Kidney (tissue), 13 donors: ENCODE measurements at regions not wholly inside any gene's neighbourhood (a gene's known extent, or its start where the extent isn't known, plus 50 kb on each side); places are given as distances from the start of the nearest gene placed in this dataset.

Experiments used
- DNase-seq, 5 donors: peaks; one replicate each; pipeline ENCODE4 v3.0.0-alpha.2; 2013 to 2020
- FAIRE-seq: peaks from 2 replicates; lab custom pipeline; 2012; peaks lifted over from hg19 to GRCh38; lab: Jason Lieb, UNC
- H3K27ac ChIP-seq, 2 donors: one replicate each; pipeline ENCODE4 v1.7.0; 2013; ENCODE audit warnings: low read depth in 2 of 2, low read length in 2 of 2, inconsistent platforms in 1 of 2
- H3K27me3 ChIP-seq: one replicate; pipeline ENCODE4 v1.7.1; 2013; ENCODE audit warnings: low read length, inconsistent platforms; ENCODE audit not compliant: control insufficient read depth, insufficient read depth
- H3K36me3 ChIP-seq, 3 donors: one replicate each; pipeline versions ENCODE4 v1.7.0 to v1.7.1; 2013; ENCODE audit warnings: low read length in 3 of 3, control low read depth in 1 of 3, inconsistent platforms in 1 of 3; ENCODE audit not compliant: insufficient read depth in 3 of 3, control insufficient read depth in 2 of 3
- H3K4me1 ChIP-seq, 3 donors: one replicate each; pipeline versions ENCODE4 v1.7.0 to v1.7.1; 2013; ENCODE audit warnings: low read length in 3 of 3, inconsistent platforms in 1 of 3, low read depth in 1 of 3; ENCODE audit not compliant: control insufficient read depth in 2 of 3, insufficient read depth in 2 of 3
- H3K4me3 ChIP-seq, 3 donors: one replicate each; pipeline versions ENCODE4 v1.7.0 to v1.8.1; 2013; ENCODE audit warnings: low read length in 3 of 3, control low read depth in 1 of 3, inconsistent platforms in 1 of 3
- H3K9ac ChIP-seq, 3 donors: one replicate each; pipeline versions ENCODE4 v1.7.0 to v1.7.1; 2013; ENCODE audit warnings: low read length in 3 of 3, control low read depth in 1 of 3, inconsistent platforms in 1 of 3
- H3K9me3 ChIP-seq, 3 donors: one replicate each; pipeline versions ENCODE4 v1.7.0 to v1.7.1; 2013; ENCODE audit warnings: low read length in 3 of 3, control low read depth in 1 of 3, inconsistent platforms in 1 of 3; ENCODE audit not compliant: control insufficient read depth in 2 of 3, insufficient read depth in 1 of 3
- intact Hi-C: fragments of 100-400 bp; cut with DNase I; formaldehyde crosslinking; loops from one replicate; pipeline ENCODE4 v1.11.1; 2022
- TF ChIP-seq, protein P1 (sequence below): IDR thresholded peaks from 3 replicates; pipeline ENCODE4 v1.5.1; 2012; ENCODE audit warnings: mild to moderate bottlenecking, moderate library complexity, borderline replicate concordance; ENCODE audit not compliant: insufficient read depth; ENCODE audit errors: extremely low read depth
- donor health status: control.
- donor health status: control.
- donor health status: control.
- donor health status: control.
- donor health status: control.
- donor health status: DM: yes; HTN: yes; CAD: no.
- donor health status: Normal renal cell carcinoma (clear cell type).

DNA sequence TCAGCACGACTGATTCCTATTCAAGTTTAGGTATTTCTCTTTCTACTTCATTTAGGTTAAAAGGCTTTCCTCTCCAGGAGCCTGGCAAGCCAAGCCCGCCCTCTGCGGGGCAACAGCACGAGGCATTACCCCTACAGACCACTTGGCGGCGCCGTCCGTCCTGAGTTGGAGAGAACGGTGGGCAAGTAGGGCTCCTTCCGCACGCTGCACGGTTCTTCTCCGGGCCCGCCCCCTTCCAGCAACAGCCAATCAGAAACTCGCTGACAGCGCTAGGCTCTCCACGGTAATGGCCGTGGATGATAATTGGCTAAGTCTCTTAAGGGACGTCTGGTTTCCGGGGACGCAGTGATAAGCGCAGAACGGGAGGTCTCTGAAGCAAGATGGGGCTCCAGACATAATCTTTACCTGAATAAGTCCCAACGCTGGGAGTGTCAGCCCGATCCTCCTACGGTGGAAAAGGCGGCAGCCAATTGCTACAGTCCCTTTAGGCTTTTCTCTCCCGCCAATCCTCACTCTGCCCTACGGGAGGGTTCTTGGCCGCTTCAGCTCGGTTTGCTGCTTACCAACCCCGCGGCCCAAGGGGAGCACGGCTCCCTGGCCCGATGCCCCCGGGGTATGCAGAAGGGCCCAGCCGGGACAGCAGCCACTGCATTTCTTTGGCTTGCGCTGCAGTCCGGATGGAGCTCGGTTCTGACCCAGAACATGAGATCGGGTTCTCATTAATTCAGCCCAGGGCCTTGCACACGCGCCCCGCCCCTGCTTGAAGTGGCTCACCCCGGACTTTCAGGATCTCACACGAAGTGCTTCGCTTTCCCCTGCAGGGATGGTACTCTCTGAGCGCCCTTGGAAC is 206.9 kb upstream of the PKDCC start:
- Histone ChIP-seq H3K4me1 (peaks cover 0 to 4% (median 4%) of the 10 kb centered on the region in 3 donors), H3K27me3 (no peaks in the 10 kb centered on the region), H3K9ac (peak overlapping the region; percentile 68 to 93 (median 92)), H3K9me3 (no peaks in the 10 kb centered on the region), H3K4me3 (peak overlapping the region; percentile 83 to 96 (median 93)), H3K27ac (peak overlapping the region; percentile 59 to 65), H3K36me3 (no peaks in the 10 kb centered on the region)
- intact Hi-C loops = no loop called here
- TF ChIP-seq, protein P1, sequence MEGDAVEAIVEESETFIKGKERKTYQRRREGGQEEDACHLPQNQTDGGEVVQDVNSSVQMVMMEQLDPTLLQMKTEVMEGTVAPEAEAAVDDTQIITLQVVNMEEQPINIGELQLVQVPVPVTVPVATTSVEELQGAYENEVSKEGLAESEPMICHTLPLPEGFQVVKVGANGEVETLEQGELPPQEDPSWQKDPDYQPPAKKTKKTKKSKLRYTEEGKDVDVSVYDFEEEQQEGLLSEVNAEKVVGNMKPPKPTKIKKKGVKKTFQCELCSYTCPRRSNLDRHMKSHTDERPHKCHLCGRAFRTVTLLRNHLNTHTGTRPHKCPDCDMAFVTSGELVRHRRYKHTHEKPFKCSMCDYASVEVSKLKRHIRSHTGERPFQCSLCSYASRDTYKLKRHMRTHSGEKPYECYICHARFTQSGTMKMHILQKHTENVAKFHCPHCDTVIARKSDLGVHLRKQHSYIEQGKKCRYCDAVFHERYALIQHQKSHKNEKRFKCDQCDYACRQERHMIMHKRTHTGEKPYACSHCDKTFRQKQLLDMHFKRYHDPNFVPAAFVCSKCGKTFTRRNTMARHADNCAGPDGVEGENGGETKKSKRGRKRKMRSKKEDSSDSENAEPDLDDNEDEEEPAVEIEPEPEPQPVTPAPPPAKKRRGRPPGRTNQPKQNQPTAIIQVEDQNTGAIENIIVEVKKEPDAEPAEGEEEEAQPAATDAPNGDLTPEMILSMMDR = peak; percentile 99
- FAIRE-seq (peak; percentile 97), DNase-seq (peak; percentile 98 to 99 (median 98))

DNA sequence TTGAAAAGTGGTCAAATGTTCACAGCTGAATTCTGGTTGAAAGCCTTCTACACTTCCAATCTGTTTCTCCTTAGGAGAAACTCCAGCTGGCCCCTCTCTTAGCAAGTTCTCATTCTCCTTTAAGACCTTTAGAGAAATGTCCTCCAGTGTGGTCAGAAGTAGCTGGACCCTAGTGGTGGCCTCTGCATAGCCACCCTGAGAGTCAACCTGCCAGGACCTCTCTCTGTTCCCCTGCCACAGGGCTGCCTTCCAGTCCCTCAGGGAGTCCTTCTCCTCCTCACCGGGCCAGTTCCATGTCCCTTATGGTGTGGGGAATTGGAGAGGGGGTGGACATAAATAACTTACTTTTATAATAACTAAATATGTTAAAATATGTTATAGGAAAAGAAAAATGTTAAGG is 200.9 kb upstream of the PKDCC start:
- TF ChIP-seq, protein P1 = no peak
- Histone ChIP-seq H3K27me3 (no peaks in the 10 kb centered on the region), H3K4me3 (no peak overlapping the region)

DNA sequence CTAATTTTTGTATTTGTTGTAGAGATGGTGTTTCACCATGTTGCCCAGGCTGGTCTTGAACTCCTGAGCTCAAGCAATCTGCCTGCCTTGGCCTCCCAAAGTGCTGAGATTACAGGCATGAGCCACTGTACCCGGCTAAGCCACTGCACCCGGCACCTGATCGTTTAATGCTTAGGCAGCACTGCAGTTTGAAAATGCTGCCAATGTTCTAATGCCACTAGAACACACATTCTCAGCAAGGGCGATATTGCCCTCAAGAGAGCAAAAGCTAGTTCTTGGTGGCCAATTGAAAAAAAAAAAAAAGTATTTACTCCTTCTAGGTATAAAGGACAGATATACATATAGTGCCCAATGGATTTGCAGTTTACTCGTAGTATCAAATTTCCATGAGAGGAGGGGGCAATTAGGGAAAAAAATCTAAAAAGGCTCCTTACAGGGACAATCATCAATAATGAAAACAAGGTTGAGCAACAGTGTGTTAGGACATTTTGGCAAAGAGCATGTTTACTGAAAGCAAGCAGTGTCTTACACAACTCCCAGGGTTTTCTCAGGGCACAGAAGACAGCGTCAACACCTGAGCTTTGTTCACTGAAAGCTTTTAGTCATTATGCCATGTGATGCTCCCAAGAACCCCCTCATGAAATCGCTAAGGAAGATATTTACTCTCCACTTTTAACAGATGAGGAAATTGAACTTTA is 199.9 kb upstream of the PKDCC start:
- no peak overlapping the region for H3K9ac ChIP-seq
- no peaks in the 10 kb centered on the region for H3K27me3 ChIP-seq
- no peak for FAIRE-seq
- H3K4me1 ChIP-seq = no peaks in the 10 kb centered on the region
- H3K4me3 ChIP-seq = no peak overlapping the region
- TF ChIP-seq, protein P1 = no peak
- no peak overlapping the region for H3K27ac ChIP-seq
- intact Hi-C loops = no loop called here
- H3K36me3 ChIP-seq = no peaks in the 10 kb centered on the region
- no peaks in the 10 kb centered on the region for H3K9me3 ChIP-seq
- no peak for DNase-seq

More for the DNA sequence above, 200.9 kb upstream of the PKDCC start:
- intact Hi-C loops = no loop called here
- H3K9ac ChIP-seq = no peak overlapping the region
- FAIRE-seq = no peak
- no peak overlapping the region for H3K27ac ChIP-seq
- no peaks in the 10 kb centered on the region for H3K4me1 ChIP-seq
- peak in 1 of 5 donors; percentile 52 for DNase-seq
- no peaks in the 10 kb centered on the region for H3K36me3 ChIP-seq
- H3K9me3 ChIP-seq = no peaks in the 10 kb centered on the region
